ENCODE measurements at regions not wholly inside any gene's neighbourhood (a gene's known extent, or its start where the extent isn't known, plus 50 kb on each side); places are given as distances from the start of the nearest gene placed in this dataset.

GRCh38 chr3:152091725-152092124 lies 177.0 kb upstream of the MBNL1 start:
- no peak overlapping the region for H3K4me3 ChIP-seq
- no peaks in the 10 kb centered on the region for H3K36me3 ChIP-seq
- TF ChIP-seq CTCF (IDR thresholded peaks at IDR 0.05), result no peak
- no peak for TF ChIP-seq POLR2A (IDR thresholded peaks at IDR 0.05)
- TF ChIP-seq POLR2AphosphoS5 (IDR thresholded peaks at IDR 0.05), result no peak
- intact Hi-C loops (cut with DNase I), result no loop called here
- H3K27ac ChIP-seq, result no peak overlapping the region
- no peaks in the 10 kb centered on the region for H3K9me3 ChIP-seq
- H3K27me3 ChIP-seq (replicated peaks; ENCODE audit: insufficient read depth), result no peaks in the 10 kb centered on the region
- no peak for DNase-seq (ENCODE audit: low spot score)
- 75% methylated on average over 1 of the region's 1 CpG for WGBS
- peaks cover 2% of the 10 kb centered on the region for H3K4me1 ChIP-seq (replicated peaks)

GRCh38 chr3:152093901-152094300 lies 174.8 kb upstream of the MBNL1 start:
- H3K4me3 ChIP-seq, result no peak overlapping the region
- peaks cover 2% of the 10 kb centered on the region for H3K4me1 ChIP-seq (replicated peaks)
- no peak overlapping the region for H3K27ac ChIP-seq
- no peaks in the 10 kb centered on the region for H3K36me3 ChIP-seq
- H3K9me3 ChIP-seq, result no peaks in the 10 kb centered on the region
- no peaks in the 10 kb centered on the region for H3K27me3 ChIP-seq (replicated peaks; ENCODE audit: insufficient read depth)
- no peak for DNase-seq (ENCODE audit: low spot score)
- intact Hi-C loops (cut with DNase I), result no loop called here
- TF ChIP-seq POLR2AphosphoS5 (IDR thresholded peaks at IDR 0.05) (no peak), POLR2A (IDR thresholded peaks at IDR 0.05) (no peak), CTCF (IDR thresholded peaks at IDR 0.05) (no peak)

- no peak for DNase-seq (ENCODE audit: low spot score)
- intact Hi-C loops (cut with DNase I), result no loop called here
- H3K36me3 ChIP-seq, result no peaks in the 10 kb centered on the region
- no peak overlapping the region for H3K4me3 ChIP-seq
- H3K4me1 ChIP-seq (replicated peaks), result peaks cover 2% of the 10 kb centered on the region
- no peaks in the 10 kb centered on the region for H3K27me3 ChIP-seq (replicated peaks; ENCODE audit: insufficient read depth)
- H3K27ac ChIP-seq, result no peak overlapping the region
- no peak for TF ChIP-seq POLR2A (IDR thresholded peaks at IDR 0.05)
- TF ChIP-seq CTCF (IDR thresholded peaks at IDR 0.05), result no peak
- no peak for TF ChIP-seq POLR2AphosphoS5 (IDR thresholded peaks at IDR 0.05)
- H3K9me3 ChIP-seq, result no peaks in the 10 kb centered on the region
Measured at GRCh38 chr3:152094406-152094805, 174.3 kb upstream of the MBNL1 start.

GRCh38 chr3:152095472-152095871 lies 173.3 kb upstream of the MBNL1 start:
- intact Hi-C loops (cut with DNase I), result no loop called here
- no peak overlapping the region for H3K4me3 ChIP-seq
- H3K36me3 ChIP-seq, result no peaks in the 10 kb centered on the region
- DNase-seq (ENCODE audit: low spot score), result no peak
- peaks cover 2% of the 10 kb centered on the region for H3K4me1 ChIP-seq (replicated peaks)
- peak overlapping the region in 1 of 2 donors; percentile 5 for H3K27ac ChIP-seq
- TF ChIP-seq POLR2AphosphoS5 (IDR thresholded peaks at IDR 0.05) (no peak), CTCF (IDR thresholded peaks at IDR 0.05) (no peak), POLR2A (IDR thresholded peaks at IDR 0.05) (no peak)
- no peaks in the 10 kb centered on the region for H3K27me3 ChIP-seq (replicated peaks; ENCODE audit: insufficient read depth)
- H3K9me3 ChIP-seq, result no peaks in the 10 kb centered on the region

GRCh38 chr3:152096280-152096906 lies 172.3 kb upstream of the MBNL1 start:
- intact Hi-C loops (cut with DNase I), result no loop called here
- TF ChIP-seq POLR2A (IDR thresholded peaks at IDR 0.05), result no peak
- no peak for TF ChIP-seq CTCF (IDR thresholded peaks at IDR 0.05)
- TF ChIP-seq POLR2AphosphoS5 (IDR thresholded peaks at IDR 0.05), result no peak
- H3K27ac ChIP-seq, result no peak overlapping the region
- peaks cover 2% of the 10 kb centered on the region for H3K4me1 ChIP-seq (replicated peaks)
- no peak for DNase-seq (ENCODE audit: low spot score)
- H3K4me3 ChIP-seq, result no peak overlapping the region
- no peaks in the 10 kb centered on the region for H3K9me3 ChIP-seq
- WGBS, result 90% methylated on average over 5 of the region's 5 CpGs
- no peaks in the 10 kb centered on the region for H3K27me3 ChIP-seq (replicated peaks; ENCODE audit: insufficient read depth)
- no peaks in the 10 kb centered on the region for H3K36me3 ChIP-seq

Measured in prostate gland (tissue), 2 donors.